Coronary artery (tissue), 2 donors: ENCODE measurements at regions not wholly inside any gene's neighbourhood (a gene's known extent, or its start where the extent isn't known, plus 50 kb on each side); places are given as distances from the start of the nearest gene placed in this dataset.

ENCODE experiments used
- DNase-seq: peaks from one replicate; pipeline ENCODE4 v3.0.0-alpha.2; 2017; ENCODE audit warnings: low spot score
- H3K27ac ChIP-seq, 2 donors: fragments of 200-600 bp; sonication (generic); one replicate each; pipeline ENCODE4 v1.5.1; 2016 to 2019
- H3K4me3 ChIP-seq: fragments of 200-600 bp; sonication (generic); 2 replicates; pipeline ENCODE4 v1.5.1; 2016; ENCODE audit warnings: mild to moderate bottlenecking, moderate library complexity
- TF ChIP-seq, protein P1 (sequence below): fragments of 200-600 bp; sonication (generic); IDR thresholded peaks from one replicate; pipeline ENCODE4 v1.5.1; 2019; ENCODE audit warnings: antibody characterized with exemption

DNA sequence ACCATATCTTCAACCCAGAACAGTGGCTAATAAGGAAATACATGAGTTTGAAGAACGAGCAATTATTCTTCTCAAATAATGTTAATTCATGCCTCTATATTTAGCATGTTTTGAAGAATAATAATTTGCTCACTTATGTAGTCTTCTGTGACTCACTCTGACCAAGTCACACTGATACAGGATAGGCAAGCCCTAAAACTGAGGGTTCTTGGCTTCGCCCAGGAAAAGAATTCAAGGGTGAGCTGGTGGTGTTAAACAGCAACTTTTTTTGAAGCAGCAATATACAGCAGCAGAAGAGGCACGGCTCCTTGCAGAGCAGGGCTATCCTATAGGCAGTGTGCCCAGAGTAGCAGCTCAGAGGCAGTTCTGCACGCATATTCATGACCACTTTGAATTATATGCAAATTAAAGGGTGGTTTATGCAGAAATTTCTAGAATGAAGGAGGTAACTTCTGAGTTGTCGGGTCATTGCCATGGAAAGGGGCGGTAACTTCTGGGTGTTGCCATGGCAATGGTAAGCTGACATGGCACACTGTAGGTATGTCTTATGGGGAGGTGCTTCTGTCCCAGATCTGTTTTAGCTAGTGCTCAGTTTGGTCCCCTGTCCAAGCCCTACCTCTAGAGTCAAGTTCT lies 200.6 kb downstream of the RND3 start:
- no peak overlapping the region for H3K27ac ChIP-seq
- no peak for DNase-seq
- TF ChIP-seq, protein P1, sequence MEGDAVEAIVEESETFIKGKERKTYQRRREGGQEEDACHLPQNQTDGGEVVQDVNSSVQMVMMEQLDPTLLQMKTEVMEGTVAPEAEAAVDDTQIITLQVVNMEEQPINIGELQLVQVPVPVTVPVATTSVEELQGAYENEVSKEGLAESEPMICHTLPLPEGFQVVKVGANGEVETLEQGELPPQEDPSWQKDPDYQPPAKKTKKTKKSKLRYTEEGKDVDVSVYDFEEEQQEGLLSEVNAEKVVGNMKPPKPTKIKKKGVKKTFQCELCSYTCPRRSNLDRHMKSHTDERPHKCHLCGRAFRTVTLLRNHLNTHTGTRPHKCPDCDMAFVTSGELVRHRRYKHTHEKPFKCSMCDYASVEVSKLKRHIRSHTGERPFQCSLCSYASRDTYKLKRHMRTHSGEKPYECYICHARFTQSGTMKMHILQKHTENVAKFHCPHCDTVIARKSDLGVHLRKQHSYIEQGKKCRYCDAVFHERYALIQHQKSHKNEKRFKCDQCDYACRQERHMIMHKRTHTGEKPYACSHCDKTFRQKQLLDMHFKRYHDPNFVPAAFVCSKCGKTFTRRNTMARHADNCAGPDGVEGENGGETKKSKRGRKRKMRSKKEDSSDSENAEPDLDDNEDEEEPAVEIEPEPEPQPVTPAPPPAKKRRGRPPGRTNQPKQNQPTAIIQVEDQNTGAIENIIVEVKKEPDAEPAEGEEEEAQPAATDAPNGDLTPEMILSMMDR = no peak
- no peak overlapping the region for H3K4me3 ChIP-seq

DNA sequence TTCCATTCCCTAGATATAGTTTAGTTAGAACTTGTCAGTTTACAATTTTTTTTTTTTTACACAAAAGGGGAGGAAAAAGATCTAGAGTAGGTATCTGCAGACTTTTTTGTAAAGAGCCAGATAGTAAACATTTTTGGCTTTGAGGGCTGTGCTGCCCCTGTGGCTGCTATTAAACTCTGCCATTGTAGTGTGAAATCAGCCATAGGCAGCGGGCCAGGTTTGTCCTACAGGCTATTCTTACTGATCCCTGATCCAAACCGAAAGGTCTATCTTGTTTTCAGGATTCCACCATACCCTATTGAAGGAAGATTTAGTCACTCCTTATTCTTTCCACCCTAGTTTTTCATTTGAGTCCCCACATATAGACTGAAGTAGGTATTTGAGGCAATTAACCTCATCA lies 203.4 kb downstream of the RND3 start:
- TF ChIP-seq, protein P1 = no peak
- DNase-seq = no peak
- Histone ChIP-seq H3K4me3 (no peak overlapping the region), H3K27ac (no peak overlapping the region)

DNA sequence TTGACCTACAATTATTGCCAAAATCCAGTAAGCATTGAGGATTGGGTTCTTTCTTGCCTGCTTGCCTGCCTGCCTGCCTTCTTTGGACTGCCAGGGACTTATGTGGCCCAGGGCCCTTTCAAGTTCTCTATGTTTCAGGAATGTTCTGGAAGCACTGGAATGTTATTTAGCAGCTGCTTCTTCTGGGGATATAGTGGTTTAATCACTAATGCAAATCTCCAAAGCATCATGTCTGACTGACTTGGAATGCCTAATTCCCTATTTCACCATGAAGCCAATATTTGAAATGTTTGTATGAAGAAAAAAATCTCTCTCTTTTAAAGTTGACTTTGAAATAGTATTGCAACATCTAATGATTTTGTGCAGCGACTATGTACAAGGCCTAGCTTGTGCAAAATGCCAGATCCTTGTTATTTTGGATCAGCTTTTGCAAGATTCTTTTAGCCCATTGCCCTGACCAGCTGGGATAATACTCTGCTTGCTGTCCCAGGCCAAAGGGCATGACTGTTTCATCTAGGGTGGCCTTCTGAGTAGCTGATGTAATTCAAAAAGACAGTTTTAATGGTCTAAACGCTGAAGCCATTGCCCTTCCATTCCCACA lies 204.6 kb downstream of the RND3 start:
- no peak for DNase-seq
- H3K4me3 ChIP-seq = no peak overlapping the region
- TF ChIP-seq, protein P1 = no peak
- H3K27ac ChIP-seq = peak overlapping the region in 1 of 2 donors; percentile 21

DNA sequence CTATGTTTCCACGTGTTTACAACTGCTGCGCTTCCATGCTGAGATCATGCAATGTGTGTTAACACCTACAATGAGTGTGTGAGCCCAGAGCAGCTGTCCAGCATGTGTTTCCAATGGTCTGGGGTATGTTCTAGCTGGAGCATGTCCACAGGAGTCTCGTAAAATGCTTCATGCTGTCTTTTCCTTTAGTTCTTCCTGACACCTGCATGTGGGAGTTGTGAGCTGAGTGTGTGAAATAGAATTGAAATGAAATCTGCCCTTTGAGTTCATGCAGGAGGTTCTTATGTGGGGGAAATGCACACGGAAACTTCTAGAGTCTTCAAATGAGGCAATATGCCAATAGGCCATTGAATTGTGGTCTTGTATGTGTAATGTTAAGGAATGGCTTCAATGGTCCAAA lies 205.1 kb downstream of the RND3 start:
- H3K27ac ChIP-seq = peak overlapping the region in 1 of 2 donors; percentile 21
- TF ChIP-seq, protein P1 = no peak
- H3K4me3 ChIP-seq = no peak overlapping the region
- no peak for DNase-seq

DNA sequence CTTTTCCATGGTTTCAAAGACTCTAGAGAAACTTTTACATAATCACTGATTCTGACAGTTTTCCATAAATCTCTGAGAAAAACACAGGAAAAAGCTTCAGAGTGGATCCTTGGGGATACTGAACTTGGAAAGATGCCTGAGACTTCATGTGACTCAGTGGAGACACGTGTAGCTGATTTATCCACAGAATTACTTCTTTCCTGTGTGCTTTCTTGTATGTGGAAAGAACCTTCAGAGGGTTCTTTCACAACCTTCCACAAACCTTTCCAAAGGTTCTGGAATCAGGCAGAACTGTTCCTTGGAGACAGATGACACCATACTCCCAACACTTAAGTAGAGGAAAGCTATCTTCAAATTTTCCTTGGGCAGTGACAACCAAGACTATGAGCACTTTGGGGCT lies 207.2 kb downstream of the RND3 start:
- DNase-seq = no peak
- peak overlapping the region; percentile 31 to 43 for H3K27ac ChIP-seq
- TF ChIP-seq, protein P1 = no peak
- H3K4me3 ChIP-seq = no peak overlapping the region

DNA sequence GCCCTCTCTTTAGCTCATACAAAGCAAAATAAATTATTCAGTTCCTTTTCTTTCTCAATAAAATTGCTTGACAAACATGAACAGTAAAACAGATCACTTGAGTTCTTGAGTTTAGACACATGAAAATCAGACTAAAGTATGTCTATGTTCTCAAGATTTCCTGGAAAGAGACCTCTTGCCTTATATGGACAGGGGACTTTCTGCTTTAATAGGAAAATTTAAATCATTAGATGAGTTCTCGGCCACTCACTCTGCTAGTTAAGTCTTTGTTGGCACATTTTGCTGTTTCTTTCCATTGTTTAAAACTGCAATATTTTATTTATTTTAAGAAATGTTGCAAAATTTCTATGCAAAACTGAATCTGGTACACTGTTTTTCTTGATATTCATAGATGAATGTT lies 207.8 kb downstream of the RND3 start:
- H3K4me3 ChIP-seq = no peak overlapping the region
- TF ChIP-seq, protein P1 = no peak
- DNase-seq = no peak
- peak overlapping the region; percentile 31 to 43 for H3K27ac ChIP-seq

DNA sequence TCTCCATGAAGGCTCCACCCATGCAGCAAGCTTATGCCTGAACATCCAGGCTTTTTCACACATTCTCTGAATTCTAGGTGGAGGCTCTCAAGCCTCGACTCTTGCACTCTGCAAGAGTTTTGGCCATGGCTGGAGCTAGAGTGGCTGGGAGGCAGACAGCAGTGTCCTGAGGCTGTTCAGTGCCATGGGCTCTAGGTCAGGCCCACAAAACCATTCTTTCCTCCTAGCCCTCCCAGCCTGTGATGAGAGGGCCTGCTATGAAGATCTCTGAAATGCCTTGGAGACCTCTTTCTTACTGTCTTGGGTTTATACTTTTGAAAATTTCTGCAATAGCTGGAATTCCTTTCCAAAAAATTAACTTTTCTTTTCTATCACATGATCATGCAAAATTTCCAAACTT lies 210.7 kb downstream of the RND3 start:
- no peak overlapping the region for H3K27ac ChIP-seq
- no peak for DNase-seq
- TF ChIP-seq, protein P1 = no peak
- H3K4me3 ChIP-seq = no peak overlapping the region
